Stomach smooth muscle (tissue), 2 donors: ENCODE measurements at regions not wholly inside any gene's neighbourhood (a gene's known extent, or its start where the extent isn't known, plus 50 kb on each side); places are given as distances from the start of the nearest gene placed in this dataset.

ENCODE experiments used
- H3K27ac ChIP-seq: one replicate; pipeline ENCODE4 v1.7.0; 2013; ENCODE audit warnings: mild to moderate bottlenecking, low read length, inconsistent platforms
- H3K27me3 ChIP-seq, 2 donors: one replicate each; pipeline ENCODE4 v1.7.0; 2013; ENCODE audit warnings: low read length in 2 of 2; ENCODE audit not compliant: insufficient read depth in 2 of 2, control insufficient read depth in 1 of 2
- H3K36me3 ChIP-seq, 2 donors: one replicate each; pipeline ENCODE4 v1.7.0; 2013; ENCODE audit warnings: low read length in 2 of 2; ENCODE audit not compliant: control insufficient read depth in 2 of 2, insufficient read depth in 2 of 2
- H3K4me1 ChIP-seq: one replicate; pipeline ENCODE4 v1.7.0; 2013; ENCODE audit warnings: low read length; ENCODE audit not compliant: control insufficient read depth, insufficient read depth
- H3K4me3 ChIP-seq, 2 donors: one replicate each; pipeline ENCODE4 v1.7.0; 2013; ENCODE audit warnings: low read length in 2 of 2
- H3K9ac ChIP-seq, 2 donors: one replicate each; pipeline ENCODE4 v1.7.0; 2013; ENCODE audit warnings: low read length in 2 of 2, mild to moderate bottlenecking in 1 of 2
- H3K9me3 ChIP-seq, 2 donors: one replicate each; pipeline ENCODE4 v1.7.0; 2013; ENCODE audit warnings: low read length in 2 of 2; ENCODE audit not compliant: control insufficient read depth in 2 of 2
- donor health status: healthy.
- donor health status: Pancreatic carcinoma.

DNA sequence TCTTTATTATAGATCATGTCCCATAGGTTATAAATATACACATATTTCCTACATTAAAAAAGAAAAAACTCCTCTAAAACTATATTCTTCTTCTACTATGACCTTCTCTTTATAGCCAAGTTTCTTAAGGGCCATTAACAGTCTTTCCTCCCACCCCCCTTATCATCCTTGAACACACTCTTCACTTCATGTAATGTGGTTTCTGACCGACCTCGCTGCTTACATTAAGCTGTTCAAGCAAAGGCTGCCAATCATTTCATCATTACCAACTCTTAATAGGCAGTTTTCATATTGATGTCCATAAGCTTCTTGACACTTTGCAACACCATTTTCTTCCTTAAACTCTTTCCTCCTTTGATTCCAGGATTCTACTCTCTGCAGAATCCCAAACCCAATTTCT lies 283.0 kb upstream of the PCSK5 start:
- no peak overlapping the region for H3K9ac ChIP-seq
- H3K36me3 ChIP-seq = no peaks in the 10 kb centered on the region
- no peaks in the 10 kb centered on the region for H3K27me3 ChIP-seq
- H3K9me3 ChIP-seq = no peaks in the 10 kb centered on the region
- H3K27ac ChIP-seq = no peak overlapping the region
- no peak overlapping the region for H3K4me3 ChIP-seq
- no peaks in the 10 kb centered on the region for H3K4me1 ChIP-seq

GRCh38 chr9:75609401-75609800 lies 281.1 kb upstream of the PCSK5 start:
- Histone ChIP-seq H3K36me3 (no peaks in the 10 kb centered on the region), H3K9ac (no peak overlapping the region), H3K27ac (no peak overlapping the region), H3K27me3 (no peaks in the 10 kb centered on the region), H3K4me3 (no peak overlapping the region), H3K9me3 (no peaks in the 10 kb centered on the region), H3K4me1 (no peaks in the 10 kb centered on the region)

DNA sequence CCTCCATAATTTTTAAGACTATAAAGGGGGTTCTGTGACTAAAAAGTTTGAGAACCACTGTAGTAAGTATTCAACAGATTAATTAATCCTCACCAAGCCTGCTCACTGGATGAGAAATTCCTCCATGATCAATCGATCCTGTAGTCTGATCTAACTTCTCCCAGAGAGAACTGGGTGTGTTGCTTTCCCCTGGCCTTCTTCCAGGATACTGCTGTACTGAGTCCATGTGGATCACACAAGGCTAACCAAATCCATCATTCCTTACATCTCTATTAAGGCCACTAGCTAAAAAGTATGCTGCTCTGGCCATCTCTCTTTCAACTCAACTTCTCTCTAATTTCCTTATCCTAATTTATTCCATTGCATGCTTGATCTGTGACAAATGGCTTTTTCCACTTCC lies 280.2 kb upstream of the PCSK5 start:
- Histone ChIP-seq H3K36me3 (no peaks in the 10 kb centered on the region), H3K27ac (no peak overlapping the region), H3K4me3 (no peak overlapping the region), H3K27me3 (no peaks in the 10 kb centered on the region), H3K9ac (no peak overlapping the region), H3K4me1 (no peaks in the 10 kb centered on the region), H3K9me3 (no peaks in the 10 kb centered on the region)

GRCh38 chr9:75612205-75612604 lies 278.3 kb upstream of the PCSK5 start:
- no peaks in the 10 kb centered on the region for H3K27me3 ChIP-seq
- H3K36me3 ChIP-seq = no peaks in the 10 kb centered on the region
- H3K9ac ChIP-seq = no peak overlapping the region
- H3K27ac ChIP-seq = no peak overlapping the region
- no peaks in the 10 kb centered on the region for H3K9me3 ChIP-seq
- H3K4me3 ChIP-seq = no peak overlapping the region
- no peaks in the 10 kb centered on the region for H3K4me1 ChIP-seq

GRCh38 chr9:75612754-75613153 lies 277.7 kb upstream of the PCSK5 start:
- Histone ChIP-seq H3K4me1 (no peaks in the 10 kb centered on the region), H3K9me3 (no peaks in the 10 kb centered on the region)

GRCh38 chr9:75615284-75615683 lies 275.2 kb upstream of the PCSK5 start:
- no peak overlapping the region for H3K4me3 ChIP-seq
- no peak overlapping the region for H3K9ac ChIP-seq
- H3K4me1 ChIP-seq = no peaks in the 10 kb centered on the region
- no peaks in the 10 kb centered on the region for H3K9me3 ChIP-seq
- no peaks in the 10 kb centered on the region for H3K36me3 ChIP-seq
- H3K27ac ChIP-seq = no peak overlapping the region
- no peaks in the 10 kb centered on the region for H3K27me3 ChIP-seq

More at GRCh38 chr9:75612754-75613153, 277.7 kb upstream of the PCSK5 start:
- no peak overlapping the region for H3K4me3 ChIP-seq
- H3K27me3 ChIP-seq = no peaks in the 10 kb centered on the region
- H3K36me3 ChIP-seq = no peaks in the 10 kb centered on the region
- no peak overlapping the region for H3K9ac ChIP-seq
- no peak overlapping the region for H3K27ac ChIP-seq

GRCh38 chr9:75616052-75616451 lies 274.4 kb upstream of the PCSK5 start:
- H3K4me1 ChIP-seq = no peaks in the 10 kb centered on the region
- no peaks in the 10 kb centered on the region for H3K27me3 ChIP-seq
- H3K36me3 ChIP-seq = no peaks in the 10 kb centered on the region
- H3K4me3 ChIP-seq = no peak overlapping the region
- no peaks in the 10 kb centered on the region for H3K9me3 ChIP-seq
- no peak overlapping the region for H3K9ac ChIP-seq
- no peak overlapping the region for H3K27ac ChIP-seq

DNA sequence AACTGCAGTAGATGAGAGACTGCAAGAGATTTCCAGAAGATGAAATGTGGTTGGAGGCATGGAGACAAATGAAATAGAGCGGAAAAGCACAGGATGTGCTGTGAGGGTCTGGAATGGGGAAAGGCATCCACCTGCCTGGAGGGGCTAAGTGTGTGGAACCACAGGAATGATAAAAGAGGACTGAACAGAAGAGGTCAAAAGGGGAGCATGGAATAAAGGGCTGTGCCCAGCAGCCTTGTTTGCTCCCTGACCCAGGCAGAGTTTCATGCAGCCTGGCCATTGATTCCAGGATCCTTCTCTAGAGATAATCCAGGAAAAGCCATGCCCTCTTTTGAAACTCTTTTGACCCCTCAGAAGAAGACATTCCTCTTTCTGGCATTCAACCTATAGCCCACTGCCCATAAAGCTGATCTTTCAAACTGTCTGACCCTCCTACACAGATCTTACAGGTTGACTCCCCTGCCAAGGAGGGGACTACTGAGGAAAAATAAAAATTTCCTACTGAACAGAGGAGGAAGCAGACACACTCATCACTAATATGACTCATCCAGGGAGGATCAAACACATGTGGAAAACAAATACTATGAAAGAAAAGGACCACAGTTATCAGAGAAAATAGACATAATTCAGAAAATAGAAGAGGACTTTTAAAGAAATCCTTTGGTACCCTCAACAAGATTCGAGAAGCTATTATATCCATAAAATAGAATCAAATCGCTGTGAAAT lies 273.5 kb upstream of the PCSK5 start:
- Histone ChIP-seq H3K4me3 (no peak overlapping the region), H3K9ac (no peak overlapping the region), H3K9me3 (no peaks in the 10 kb centered on the region), H3K36me3 (no peaks in the 10 kb centered on the region), H3K27ac (no peak overlapping the region), H3K27me3 (no peaks in the 10 kb centered on the region), H3K4me1 (no peaks in the 10 kb centered on the region)

DNA sequence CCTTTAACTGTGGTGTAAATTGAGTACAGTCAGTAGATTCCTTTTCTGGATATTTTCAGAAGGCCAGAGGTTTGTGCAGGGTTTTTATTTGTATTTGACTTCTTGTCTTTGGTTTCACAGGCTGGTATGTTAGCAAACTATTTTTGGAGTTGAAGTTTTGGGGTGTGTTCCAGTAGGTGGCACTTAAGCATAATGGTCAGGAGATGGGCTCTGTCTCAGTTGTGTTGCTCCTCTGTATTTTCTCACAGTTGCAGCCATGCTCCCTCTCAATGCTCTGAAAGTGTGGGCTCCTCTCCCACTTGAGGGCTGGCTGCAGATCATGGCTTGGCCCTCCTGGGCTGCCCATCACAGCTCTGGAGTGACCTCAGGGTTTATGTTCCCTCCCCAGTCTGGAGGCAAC lies 267.0 kb upstream of the PCSK5 start:
- Histone ChIP-seq H3K4me1 (no peaks in the 10 kb centered on the region), H3K27ac (no peak overlapping the region), H3K27me3 (no peaks in the 10 kb centered on the region), H3K9ac (no peak overlapping the region), H3K9me3 (no peaks in the 10 kb centered on the region), H3K4me3 (no peak overlapping the region), H3K36me3 (no peaks in the 10 kb centered on the region)

DNA sequence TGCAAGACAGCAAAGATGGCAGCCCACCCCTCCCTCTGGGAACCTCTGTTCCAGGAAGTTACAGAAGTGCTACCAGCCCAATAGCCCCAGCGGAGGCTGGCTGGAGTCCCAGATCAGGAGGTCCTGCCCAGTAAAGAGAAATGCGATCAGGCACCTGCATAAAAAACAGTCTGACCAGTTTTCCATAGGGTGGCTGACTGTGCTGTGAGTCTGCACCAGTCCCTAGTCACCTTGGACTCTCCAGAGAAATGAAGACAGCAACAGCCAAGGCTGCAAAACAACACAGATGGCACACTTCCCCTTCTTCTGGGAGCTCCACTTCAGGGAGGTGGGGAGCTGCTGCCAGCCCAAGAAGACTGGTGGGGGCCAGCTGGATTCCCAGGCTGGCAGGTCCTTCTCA lies 265.5 kb upstream of the PCSK5 start:
- H3K27ac ChIP-seq = no peak overlapping the region
- H3K36me3 ChIP-seq = no peaks in the 10 kb centered on the region
- H3K4me1 ChIP-seq = no peaks in the 10 kb centered on the region
- H3K9me3 ChIP-seq = no peaks in the 10 kb centered on the region
- no peak overlapping the region for H3K4me3 ChIP-seq
- no peak overlapping the region for H3K9ac ChIP-seq
- H3K27me3 ChIP-seq = no peaks in the 10 kb centered on the region

- Histone ChIP-seq H3K9ac (no peak overlapping the region), H3K27me3 (no peaks in the 10 kb centered on the region), H3K9me3 (no peaks in the 10 kb centered on the region), H3K4me3 (no peak overlapping the region), H3K4me1 (no peaks in the 10 kb centered on the region), H3K27ac (no peak overlapping the region), H3K36me3 (no peaks in the 10 kb centered on the region)
Measured at GRCh38 chr9:75626860-75627259, 263.6 kb upstream of the PCSK5 start.
